H1 (cell line): ENCODE measurements at regions not wholly inside any gene's neighbourhood (a gene's known extent, or its start where the extent isn't known, plus 50 kb on each side); places are given as distances from the start of the nearest gene placed in this dataset.

Experiments used
- CTCF ChIA-PET: fragments of 300-600 bp; sonication (Branson Sonifier 250); formaldehyde crosslinking; loops from one replicate; lab custom pipeline; 2021; ENCODE audit not compliant: partially characterized antibody; lab: Charles Lee
- POLR2A ChIA-PET: fragments of 300-600 bp; sonication (Branson Sonifier 250); formaldehyde crosslinking; loops from one replicate; lab custom pipeline; 2021; ENCODE audit warnings: inconsistent platforms; ENCODE audit not compliant: partially characterized antibody; lab: Charles Lee
- DNase-seq, 2 experiments: peaks; one replicate each; pipeline versions ENCODE4 v3.0.0 to v3.0.0-alpha.2; 2010 to 2022; ENCODE audit warnings: low spot score in 2 of 2, low read depth in 1 of 2, mixed read lengths in 1 of 2
- FAIRE-seq: peaks from 2 replicates; lab custom pipeline; 2011; peaks lifted over from hg19 to GRCh38; lab: Jason Lieb, UNC
- H2AFZ ChIP-seq: 2 replicates; pipeline ENCODE4 v1.8.1; 2012; ENCODE audit warnings: low read length, inconsistent platforms
- H2AK5ac ChIP-seq: 2 replicates; pipeline ENCODE4 v1.6.1; 2013; ENCODE audit warnings: low read depth, low read length
- H2BK120ac ChIP-seq: replicated peaks from 2 replicates; pipeline ENCODE3; 2013; ENCODE audit warnings: low read depth, low read length, inconsistent platforms
- H2BK12ac ChIP-seq: 2 replicates; pipeline ENCODE4 v1.6.1; 2013; ENCODE audit warnings: low read depth, low read length
- H2BK15ac ChIP-seq: 2 replicates; pipeline ENCODE4 v1.6.1; 2013; ENCODE audit warnings: low read length
- H2BK20ac ChIP-seq: 2 replicates; pipeline ENCODE4 v1.6.1; 2013; ENCODE audit warnings: low read length
- H2BK5ac ChIP-seq: 2 replicates; pipeline ENCODE4 v1.6.1; 2013; ENCODE audit warnings: low read depth, low read length
- H3K14ac ChIP-seq: 2 replicates; pipeline ENCODE4 v1.6.1; 2013; ENCODE audit warnings: inconsistent platforms; ENCODE audit not compliant: insufficient read length
- H3K18ac ChIP-seq: 2 replicates; pipeline ENCODE4 v1.6.1; 2013; ENCODE audit warnings: low read length; ENCODE audit errors: extremely low read depth
- H3K23ac ChIP-seq: 2 replicates; pipeline ENCODE4 v1.6.1; 2013; ENCODE audit warnings: inconsistent platforms; ENCODE audit not compliant: insufficient read length
- H3K23me2 ChIP-seq: 2 replicates; pipeline ENCODE4 v1.6.1; 2013; ENCODE audit warnings: low read depth, low read length
- H3K27ac ChIP-seq: 2 replicates; pipeline ENCODE4 v1.6.1; 2011; ENCODE audit warnings: low read depth, low read length, inconsistent platforms
- H3K27me3 ChIP-seq, 4 experiments: replicated peaks in 1 of 4; 1 replicate in 1 of 4; 2 replicates in 3 of 4; pipeline versions ENCODE4 v1.6.1 to v1.8.1; 2011 to 2013; ENCODE audit warnings: low read length in 3 of 4, mild to moderate bottlenecking in 3 of 4, inconsistent platforms in 2 of 4, mixed read lengths in 2 of 4, moderate library complexity in 1 of 4; ENCODE audit not compliant: control insufficient read depth in 3 of 4, insufficient read depth in 3 of 4; ENCODE audit errors: extremely low read depth in 1 of 4
- H3K36me3 ChIP-seq, 4 experiments: 2 replicates each; pipeline versions ENCODE4 v1.6.1 to v1.8.1; 2011 to 2013; ENCODE audit warnings: mild to moderate bottlenecking in 4 of 4, low read length in 3 of 4, moderate library complexity in 2 of 4, control low read depth in 1 of 4, inconsistent platforms in 1 of 4; ENCODE audit not compliant: insufficient read depth in 4 of 4, control insufficient read depth in 2 of 4
- H3K4ac ChIP-seq: replicated peaks from 2 replicates; pipeline ENCODE3; 2013; ENCODE audit warnings: low read length, low read depth, mixed read lengths, inconsistent platforms; ENCODE audit not compliant: insufficient read length
- H3K4me1 ChIP-seq, 4 experiments: replicated peaks in 1 of 4; 1 replicate in 1 of 4; 2 replicates in 3 of 4; pipeline versions ENCODE4 v1.6.1 to v1.8.1; 2011 to 2013; ENCODE audit warnings: low read length in 3 of 4, inconsistent platforms in 2 of 4, mixed read lengths in 1 of 4; ENCODE audit not compliant: insufficient read depth in 4 of 4, control insufficient read depth in 3 of 4
- H3K4me2 ChIP-seq, 2 experiments: 2 replicates each; pipeline versions ENCODE4 v1.6.1 to v1.8.1; 2011 to 2013; ENCODE audit warnings: low read depth in 2 of 2, low read length in 2 of 2, control low read depth in 1 of 2, inconsistent platforms in 1 of 2, mild to moderate bottlenecking in 1 of 2; ENCODE audit not compliant: insufficient read depth in 1 of 2
- H3K4me3 ChIP-seq, 4 experiments: fragments of 200-600, 300-600 bp in 1 of 4; sonication (generic), shearing (Covaris generic), sonication (Bioruptor Twin) in 1 of 4; 2 replicates each; pipeline versions ENCODE4 v1.5.1 to v1.8.1; 2011 to 2016; ENCODE audit warnings: low read length in 4 of 4, low read depth in 3 of 4, control low read depth in 2 of 4, inconsistent platforms in 2 of 4, mild to moderate bottlenecking in 2 of 4, mixed read lengths in 1 of 4, moderate library complexity in 1 of 4; ENCODE audit not compliant: insufficient read depth in 2 of 4; ENCODE audit errors: extremely low read depth in 1 of 4
- H3K56ac ChIP-seq: replicated peaks from 2 replicates; pipeline ENCODE3; 2013; ENCODE audit warnings: low read depth, mild to moderate bottlenecking, mixed read lengths, low read length, inconsistent platforms; ENCODE audit not compliant: insufficient read length
- H3K79me1 ChIP-seq: 2 replicates; pipeline ENCODE4 v1.6.1; 2013; ENCODE audit warnings: low read depth, low read length, control low read depth
- H3K79me2 ChIP-seq, 2 experiments: 2 replicates each; pipeline versions ENCODE4 v1.6.1 to v1.8.1; 2012 to 2013; ENCODE audit warnings: low read length in 2 of 2, mild to moderate bottlenecking in 2 of 2, inconsistent platforms in 1 of 2; ENCODE audit not compliant: insufficient read depth in 2 of 2, control insufficient read depth in 1 of 2
- H3K9ac ChIP-seq, 4 experiments: replicated peaks in 1 of 4; 1 replicate in 1 of 4; 2 replicates in 3 of 4; pipeline versions ENCODE4 v1.6.1 to v1.8.1; 2011 to 2013; ENCODE audit warnings: low read depth in 3 of 4, low read length in 3 of 4, control low read depth in 2 of 4, mild to moderate bottlenecking in 2 of 4, moderate library complexity in 2 of 4, inconsistent platforms in 1 of 4; ENCODE audit errors: extremely low read depth in 1 of 4
- H3K9me3 ChIP-seq, 2 experiments: 2 replicates each; pipeline versions ENCODE4 v1.6.1 to v1.8.1; 2012 to 2013; ENCODE audit warnings: mild to moderate bottlenecking in 2 of 2, moderate library complexity in 2 of 2, control low read depth in 1 of 2, inconsistent platforms in 1 of 2, low read depth in 1 of 2, low read length in 1 of 2, mixed read lengths in 1 of 2; ENCODE audit not compliant: insufficient read depth in 2 of 2
- H4K20me1 ChIP-seq, 2 experiments: replicated peaks in 1 of 2; 2 replicates each; pipeline versions ENCODE3 to v1.8.1; 2011 to 2013; ENCODE audit warnings: inconsistent platforms in 2 of 2, low read length in 2 of 2, mild to moderate bottlenecking in 1 of 2; ENCODE audit not compliant: insufficient read depth in 2 of 2, control insufficient read depth in 1 of 2
- H4K5ac ChIP-seq: 2 replicates; pipeline ENCODE4 v1.6.1; 2013; ENCODE audit warnings: low read length, low read depth, mixed read lengths, inconsistent platforms; ENCODE audit not compliant: insufficient read length
- H4K8ac ChIP-seq: 2 replicates; pipeline ENCODE4 v1.8.0; 2013; ENCODE audit warnings: mild to moderate bottlenecking, moderate library complexity, low read length, inconsistent platforms; ENCODE audit not compliant: insufficient read depth; ENCODE audit errors: extremely low read depth
- H4K91ac ChIP-seq: replicated peaks from 2 replicates; pipeline ENCODE3; 2013; ENCODE audit warnings: low read length, mixed read lengths, inconsistent platforms; ENCODE audit not compliant: insufficient read length
- ASH2L ChIP-seq: fragments of 200-600, 300-600 bp; sonication (generic); IDR thresholded peaks from one replicate; pipeline ENCODE4 v1.7.1; 2017; ENCODE audit warnings: low read length
- GTF2F1 ChIP-seq: IDR thresholded peaks from 2 replicates; pipeline ENCODE4 v1.6.1; 2012; ENCODE audit warnings: low read depth, low read length, improper control_type of control experiment, borderline replicate concordance
- KDM1A ChIP-seq: fragments of 200-600, 300-600 bp; sonication (generic); IDR thresholded peaks from 2 replicates; pipeline ENCODE4 v1.7.1; 2016; ENCODE audit warnings: mild to moderate bottlenecking, low read length, borderline replicate concordance
- KDM4A ChIP-seq: IDR thresholded peaks from one replicate; pipeline ENCODE4 v1.7.1; 2012; ENCODE audit warnings: low read depth, mild to moderate bottlenecking, moderate library complexity, low read length, inconsistent platforms; ENCODE audit not compliant: severe bottlenecking
- NRF1 ChIP-seq: IDR thresholded peaks from 2 replicates; pipeline ENCODE4 v1.6.1; 2011; ENCODE audit warnings: mild to moderate bottlenecking, low read depth, low read length, improper control_type of control experiment
- PHF8 ChIP-seq: fragments of 200-600 bp; sonication (generic); conservative IDR thresholded peaks from 2 replicates; pipeline ENCODE4 v1.7.1; 2012; ENCODE audit warnings: low read depth, mild to moderate bottlenecking, inconsistent platforms, low read length, moderate library complexity
- POLR2A ChIP-seq, 2 experiments: IDR thresholded peaks; 1 replicate in 1 of 2; 2 replicates in 1 of 2; pipeline ENCODE4 v1.6.1; 2011; ENCODE audit warnings: low read depth in 2 of 2, low read length in 2 of 2, mild to moderate bottlenecking in 2 of 2; ENCODE audit errors: control extremely low read depth in 1 of 2
- TEAD4 ChIP-seq: IDR thresholded peaks from 2 replicates; pipeline ENCODE4 v1.6.1; 2012; ENCODE audit warnings: low read depth, low read length, inconsistent platforms, mixed read lengths
- TF ChIP-seq, protein P1 (sequence below): IDR thresholded peaks from 2 replicates; pipeline ENCODE4 v1.6.1; 2011; ENCODE audit warnings: low read length, improper control_type of control experiment
- TF ChIP-seq, protein P2 (sequence below): IDR thresholded peaks from 2 replicates; pipeline ENCODE4 v1.6.1; 2012; ENCODE audit warnings: inconsistent platforms

DNA sequence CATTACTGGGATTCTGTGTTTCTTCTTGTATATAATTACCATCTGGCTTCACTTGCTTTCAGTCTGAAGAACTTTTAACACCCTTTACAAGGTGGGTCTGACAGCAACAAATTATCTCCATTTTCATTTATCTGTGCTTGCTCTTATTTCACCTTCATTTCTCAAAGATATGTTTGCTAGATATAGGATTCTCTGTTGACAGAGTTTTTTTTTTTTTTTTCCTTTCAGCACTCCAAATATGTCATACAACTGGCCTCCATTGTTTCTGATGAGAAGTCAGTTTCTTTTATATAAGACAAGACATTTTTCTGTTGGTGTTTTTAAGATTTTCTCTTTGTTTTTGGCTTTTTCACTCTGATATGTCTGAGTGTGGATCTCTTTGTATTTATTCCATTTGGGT is 59.3 kb upstream of the TACR1 start:
- Histone ChIP-seq H3K4ac (no peak overlapping the region), H3K14ac (no peak overlapping the region), H3K9me3 (peaks cover 0 to 10% of the 10 kb centered on the region in 2 experiments; a peak in 1 of 4 replicates), H2AK5ac (no peak overlapping the region), H3K56ac (no peak overlapping the region), H3K4me1 (no peaks in the 10 kb centered on the region), H3K4me2 (no peak overlapping the region), H2BK120ac (no peak overlapping the region), H4K20me1 (no peaks in the 10 kb centered on the region), H3K18ac (no peak overlapping the region), H2BK12ac (no peak overlapping the region), H3K27me3 (peaks cover 0 to 1% (median 0%) of the 10 kb centered on the region in 4 experiments; a peak in 1 of 7 replicates), H2BK5ac (no peak overlapping the region), H4K8ac (no peak overlapping the region), H3K27ac (no peak overlapping the region), H2BK15ac (no peak overlapping the region), H3K4me3 (no peak overlapping the region), H4K91ac (no peak overlapping the region), H3K36me3 (no peaks in the 10 kb centered on the region), H3K23me2 (no peaks in the 10 kb centered on the region), H3K79me2 (no peaks in the 10 kb centered on the region), H3K9ac (no peak overlapping the region), H2AFZ (no peak overlapping the region), H2BK20ac (no peak overlapping the region), H4K5ac (no peak overlapping the region), H3K23ac (no peak overlapping the region), H3K79me1 (no peaks in the 10 kb centered on the region)
- CTCF ChIA-PET = no interaction called here
- POLR2A ChIA-PET = no interaction called here
- FAIRE-seq = no peak
- TF ChIP-seq KDM4A (no peak), NRF1 (no peak), ASH2L (no peak), TEAD4 (no peak), GTF2F1 (no peak), KDM1A (no peak), PHF8 (no peak), POLR2A (IDR thresholded peaks at IDR 0.05; ENCODE audit: control extremely low read depth in 1 of 2, low read depth in 2 of 2, low read length in 2 of 2) (no peak)
- TF ChIP-seq, protein P1, sequence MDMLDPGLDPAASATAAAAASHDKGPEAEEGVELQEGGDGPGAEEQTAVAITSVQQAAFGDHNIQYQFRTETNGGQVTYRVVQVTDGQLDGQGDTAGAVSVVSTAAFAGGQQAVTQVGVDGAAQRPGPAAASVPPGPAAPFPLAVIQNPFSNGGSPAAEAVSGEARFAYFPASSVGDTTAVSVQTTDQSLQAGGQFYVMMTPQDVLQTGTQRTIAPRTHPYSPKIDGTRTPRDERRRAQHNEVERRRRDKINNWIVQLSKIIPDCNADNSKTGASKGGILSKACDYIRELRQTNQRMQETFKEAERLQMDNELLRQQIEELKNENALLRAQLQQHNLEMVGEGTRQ = no peak
- TF ChIP-seq, protein P2, sequence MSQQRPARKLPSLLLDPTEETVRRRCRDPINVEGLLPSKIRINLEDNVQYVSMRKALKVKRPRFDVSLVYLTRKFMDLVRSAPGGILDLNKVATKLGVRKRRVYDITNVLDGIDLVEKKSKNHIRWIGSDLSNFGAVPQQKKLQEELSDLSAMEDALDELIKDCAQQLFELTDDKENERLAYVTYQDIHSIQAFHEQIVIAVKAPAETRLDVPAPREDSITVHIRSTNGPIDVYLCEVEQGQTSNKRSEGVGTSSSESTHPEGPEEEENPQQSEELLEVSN = no peak
- no peak for DNase-seq
